Neuronal stem cell (in vitro differentiated cells): ENCODE measurements at regions not wholly inside any gene's neighbourhood (a gene's known extent, or its start where the extent isn't known, plus 50 kb on each side); places are given as distances from the start of the nearest gene placed in this dataset.

Experiments used
- DNase-seq: peaks from one replicate; pipeline ENCODE4 v3.0.0-alpha.2; 2013; ENCODE audit warnings: low spot score
- H2AFZ ChIP-seq: one replicate; pipeline ENCODE4 v1.6.1; 2013; ENCODE audit warnings: mild to moderate bottlenecking, low read length, inconsistent platforms
- H2AK5ac ChIP-seq: 2 replicates; pipeline ENCODE4 v1.6.1; 2013; ENCODE audit warnings: low read depth, mild to moderate bottlenecking, inconsistent platforms, low read length, moderate library complexity, mixed read lengths
- H2BK120ac ChIP-seq: 2 replicates; pipeline ENCODE4 v1.6.1; 2013; ENCODE audit warnings: low read depth, mild to moderate bottlenecking, inconsistent platforms, low read length, moderate library complexity, mixed read lengths
- H2BK12ac ChIP-seq: one replicate; pipeline ENCODE4 v1.6.1; 2013; ENCODE audit warnings: low read length, inconsistent platforms
- H2BK15ac ChIP-seq: 2 replicates; pipeline ENCODE4 v1.6.1; 2013; ENCODE audit warnings: mild to moderate bottlenecking, low read length, inconsistent platforms, mixed read lengths
- H2BK5ac ChIP-seq: one replicate; pipeline ENCODE4 v1.6.1; 2013; ENCODE audit warnings: inconsistent platforms, mild to moderate bottlenecking, low read length, moderate library complexity
- H3K14ac ChIP-seq: one replicate; pipeline ENCODE4 v1.6.1; 2013; ENCODE audit warnings: low read length, inconsistent platforms
- H3K18ac ChIP-seq: 2 replicates; pipeline ENCODE4 v1.6.1; 2013; ENCODE audit warnings: low read length, inconsistent platforms
- H3K23ac ChIP-seq: 2 replicates; pipeline ENCODE4 v1.6.1; 2013; ENCODE audit warnings: low read depth, mild to moderate bottlenecking, mixed read lengths, low read length, inconsistent platforms; ENCODE audit not compliant: poor library complexity
- H3K27ac ChIP-seq: replicated peaks from 3 replicates; pipeline ENCODE4 v1.5.1; 2013; ENCODE audit warnings: low read length, inconsistent platforms
- H3K27me3 ChIP-seq, 3 experiments: 2 replicates each; pipeline ENCODE4 v1.6.1; 2013; ENCODE audit warnings: low read length in 3 of 3, mild to moderate bottlenecking in 2 of 3, inconsistent platforms in 1 of 3, low read depth in 1 of 3, mixed read lengths in 1 of 3, moderate library complexity in 1 of 3; ENCODE audit not compliant: control insufficient read depth in 3 of 3, insufficient read depth in 3 of 3
- H3K36me3 ChIP-seq, 2 donors: replicated peaks in 1 of 2; 2 replicates each; pipeline ENCODE4 v1.6.1; 2013; ENCODE audit warnings: low read length in 2 of 2; ENCODE audit not compliant: control insufficient read depth in 2 of 2, insufficient read depth in 2 of 2
- H3K4ac ChIP-seq: 2 replicates; pipeline ENCODE4 v1.6.1; 2013; ENCODE audit warnings: inconsistent platforms, mild to moderate bottlenecking, low read length, moderate library complexity
- H3K4me1 ChIP-seq, 2 donors: 1 replicate in 1 of 2; 2 replicates in 1 of 2; pipeline ENCODE4 v1.6.1; 2013; ENCODE audit warnings: low read length in 2 of 2, low read depth in 1 of 2; ENCODE audit not compliant: control insufficient read depth in 2 of 2, insufficient read depth in 1 of 2
- H3K4me2 ChIP-seq: one replicate; pipeline ENCODE4 v1.6.1; 2013; ENCODE audit warnings: mild to moderate bottlenecking, low read length, inconsistent platforms; ENCODE audit not compliant: insufficient read depth, poor library complexity, severe bottlenecking
- H3K4me3 ChIP-seq, 2 donors: 2 replicates each; pipeline ENCODE4 v1.5.1; 2013; ENCODE audit warnings: low read length in 2 of 2, mild to moderate bottlenecking in 2 of 2, inconsistent platforms in 1 of 2, moderate library complexity in 1 of 2
- H3K79me1 ChIP-seq: one replicate; pipeline ENCODE4 v1.6.1; 2013; ENCODE audit warnings: low read depth, mild to moderate bottlenecking, inconsistent platforms, low read length, moderate library complexity
- H3K9ac ChIP-seq: one replicate; pipeline ENCODE4 v1.6.1; 2013; ENCODE audit warnings: mild to moderate bottlenecking, low read depth, low read length, inconsistent platforms; ENCODE audit not compliant: poor library complexity
- H3K9me3 ChIP-seq, 2 donors: replicated peaks in 1 of 2; 2 replicates each; pipeline versions ENCODE3 to v1.6.1; 2013; ENCODE audit warnings: low read length in 2 of 2, mild to moderate bottlenecking in 2 of 2, inconsistent platforms in 1 of 2, low read depth in 1 of 2, mixed read lengths in 1 of 2, moderate library complexity in 1 of 2; ENCODE audit not compliant: control insufficient read depth in 2 of 2, insufficient read depth in 1 of 2
- H4K8ac ChIP-seq: one replicate; pipeline ENCODE4 v1.6.1; 2013; ENCODE audit warnings: low read depth, mild to moderate bottlenecking, inconsistent platforms, low read length, moderate library complexity
- H4K91ac ChIP-seq: one replicate; pipeline ENCODE4 v1.6.1; 2013; ENCODE audit warnings: low read length, low read depth, mild to moderate bottlenecking, inconsistent platforms; ENCODE audit not compliant: poor library complexity
- WGBS, 2 donors: extraction: QIAGEN DNeasy Blood & Tissue Kit; methylation state at CpG; one replicate each; pipeline ENCODE4 v1.1.7; 2013; ENCODE audit warnings: missing lambda C conversion rate in 2 of 2, mixed read lengths in 1 of 2; ENCODE audit not compliant: insufficient read length in 2 of 2, insufficient replicate concordance in 1 of 2; ENCODE audit errors: extremely low coverage in 2 of 2; 5-methylcytosine and 5-hydroxymethylcytosine counted together

- Histone ChIP-seq H2AK5ac (no peak overlapping the region), H2BK15ac (no peak overlapping the region), H3K36me3 (no peaks in the 10 kb centered on the region), H2BK5ac (no peak overlapping the region), H3K4me2 (no peak overlapping the region), H3K4me1 (peaks cover 0 to 13% of the 10 kb centered on the region in 2 donors), H3K18ac (no peak overlapping the region), H3K23ac (no peak overlapping the region), H3K4me3 (no peak overlapping the region), H3K14ac (no peak overlapping the region), H2AFZ (peak overlapping the region; percentile 82), H3K9me3 (peaks cover 0 to 1% of the 10 kb centered on the region in 2 donors), H4K91ac (no peak overlapping the region), H3K4ac (no peak overlapping the region), H2BK120ac (no peak overlapping the region), H3K27ac (no peak overlapping the region), H3K9ac (no peak overlapping the region), H3K27me3 (no peaks in the 10 kb centered on the region), H3K79me1 (no peaks in the 10 kb centered on the region), H2BK12ac (no peak overlapping the region), H4K8ac (no peak overlapping the region)
- no peak for DNase-seq
- no CpG with 5 or more reads among the region's 3 CpGs for WGBS, 2 donors
Measured at GRCh38 chr4:149986917-149987316, 91.3 kb upstream of the DCLK2 start.

DNA sequence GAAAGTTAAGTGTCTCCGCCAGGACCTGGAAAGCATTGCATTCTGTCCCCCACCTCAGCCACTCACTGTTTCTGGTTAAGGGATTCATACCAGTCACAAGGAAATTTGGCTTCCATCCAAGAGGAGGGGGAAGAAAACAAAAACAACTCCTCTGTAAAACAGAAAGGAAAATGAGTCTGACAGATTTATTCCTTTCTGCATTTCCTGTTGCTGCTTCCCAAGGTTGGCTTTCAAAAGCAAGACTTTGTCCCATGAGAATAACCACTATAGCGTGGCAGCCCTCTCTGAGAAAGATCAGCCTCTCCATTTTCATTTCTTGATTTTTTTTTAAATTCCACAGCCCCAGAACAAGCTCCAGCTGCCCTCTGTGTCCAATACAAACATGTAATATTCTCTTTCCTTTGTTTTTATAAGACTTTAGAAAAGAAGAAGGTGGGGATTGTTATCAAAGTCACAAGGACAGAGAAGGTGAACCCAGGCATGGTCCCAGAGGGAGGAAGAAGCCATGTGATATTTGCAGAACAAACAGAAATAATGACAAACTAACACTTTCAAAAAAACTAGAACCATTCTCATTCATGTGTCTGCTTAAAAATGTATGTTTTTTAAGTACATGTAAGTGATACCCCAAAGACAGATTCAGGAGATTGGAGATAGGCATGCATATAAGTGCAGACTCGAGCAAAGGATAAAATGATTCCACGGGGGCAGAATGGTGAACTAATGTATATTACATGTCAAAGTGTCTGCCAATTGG is 90.7 kb upstream of the DCLK2 start:
- H2BK120ac ChIP-seq: no peak overlapping the region
- no peak for DNase-seq
- H3K4me1 ChIP-seq: peaks cover 0 to 13% of the 10 kb centered on the region in 2 donors
- no peaks in the 10 kb centered on the region for H3K79me1 ChIP-seq
- no peaks in the 10 kb centered on the region for H3K27me3 ChIP-seq
- no CpG with 5 or more reads among the region's 4 CpGs for WGBS, 2 donors
- H3K27ac ChIP-seq: no peak overlapping the region
- H3K4me2 ChIP-seq: no peak overlapping the region
- H2AK5ac ChIP-seq: no peak overlapping the region
- peaks cover 0 to 1% of the 10 kb centered on the region in 2 donors for H3K9me3 ChIP-seq
- no peak overlapping the region for H3K4me3 ChIP-seq
- H3K9ac ChIP-seq: no peak overlapping the region
- no peaks in the 10 kb centered on the region for H3K36me3 ChIP-seq
- H2AFZ ChIP-seq: peak overlapping the region; percentile 82
- H3K4ac ChIP-seq: no peak overlapping the region
- H3K23ac ChIP-seq: no peak overlapping the region
- H4K91ac ChIP-seq: no peak overlapping the region
- no peak overlapping the region for H2BK5ac ChIP-seq
- H4K8ac ChIP-seq: no peak overlapping the region
- no peak overlapping the region for H2BK12ac ChIP-seq
- H3K14ac ChIP-seq: no peak overlapping the region
- H3K18ac ChIP-seq: no peak overlapping the region
- no peak overlapping the region for H2BK15ac ChIP-seq

- no peaks in the 10 kb centered on the region for H3K36me3 ChIP-seq
- no peak overlapping the region for H4K8ac ChIP-seq
- peaks cover 0 to 1% of the 10 kb centered on the region in 2 donors for H3K9me3 ChIP-seq
- H2BK5ac ChIP-seq: no peak overlapping the region
- H3K4me2 ChIP-seq: no peak overlapping the region
- H2BK15ac ChIP-seq: no peak overlapping the region
- H2BK12ac ChIP-seq: no peak overlapping the region
- H3K27me3 ChIP-seq: no peaks in the 10 kb centered on the region
- no peaks in the 10 kb centered on the region for H3K79me1 ChIP-seq
- H2AK5ac ChIP-seq: no peak overlapping the region
- no peak overlapping the region for H3K14ac ChIP-seq
- H3K18ac ChIP-seq: no peak overlapping the region
- H3K9ac ChIP-seq: no peak overlapping the region
- no peak overlapping the region for H3K4me3 ChIP-seq
- H3K4me1 ChIP-seq: peaks cover 0 to 13% of the 10 kb centered on the region in 2 donors
- H3K23ac ChIP-seq: no peak overlapping the region
- no CpG with 5 or more reads among the region's 1 CpG for whole genome bisulfite sequencing, 2 donors
- H3K27ac ChIP-seq: no peak overlapping the region
- H2BK120ac ChIP-seq: no peak overlapping the region
- H2AFZ ChIP-seq: peak overlapping the region; percentile 82
- H3K4ac ChIP-seq: no peak overlapping the region
- no peak overlapping the region for H4K91ac ChIP-seq
- no peak for DNase-seq
Measured at GRCh38 chr4:149988087-149988410, 90.2 kb upstream of the DCLK2 start.

DNA sequence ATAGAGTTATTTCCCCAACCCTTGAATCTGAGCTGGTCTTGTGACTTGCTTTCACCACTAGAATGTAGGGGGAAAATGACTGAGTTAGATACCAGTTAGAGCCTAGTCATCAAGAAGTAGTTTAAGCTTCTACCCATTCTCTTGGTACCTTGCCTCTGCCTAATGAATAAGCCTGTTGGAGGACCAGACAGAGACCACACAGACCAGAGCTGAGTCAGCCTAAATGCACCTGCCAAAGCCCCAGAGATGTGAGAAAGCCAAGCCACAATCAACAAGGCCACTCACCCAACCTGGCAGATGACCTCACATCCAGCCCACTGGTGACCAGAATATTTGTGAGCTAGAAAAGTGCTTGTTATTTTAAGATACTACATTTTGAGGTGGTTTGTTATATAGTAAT is 85.2 kb upstream of the DCLK2 start:
- Histone ChIP-seq H3K18ac (no peak overlapping the region), H3K79me1 (no peaks in the 10 kb centered on the region), H3K36me3 (no peaks in the 10 kb centered on the region), H4K8ac (no peak overlapping the region), H3K4me2 (no peak overlapping the region), H4K91ac (no peak overlapping the region), H3K4ac (no peak overlapping the region), H2BK12ac (no peak overlapping the region), H2AFZ (no peak overlapping the region), H2BK15ac (no peak overlapping the region), H3K4me3 (no peak overlapping the region), H3K14ac (no peak overlapping the region), H2BK120ac (no peak overlapping the region), H3K23ac (no peak overlapping the region), H3K27me3 (no peaks in the 10 kb centered on the region), H3K9ac (no peak overlapping the region), H3K9me3 (peaks cover 0 to 1% of the 10 kb centered on the region in 2 donors), H3K4me1 (peaks cover 0 to 3% of the 10 kb centered on the region in 2 donors), H3K27ac (no peak overlapping the region), H2BK5ac (no peak overlapping the region), H2AK5ac (no peak overlapping the region)
- no peak for DNase-seq
